ENCODE measurements at regions not wholly inside any gene's neighbourhood (a gene's known extent, or its start where the extent isn't known, plus 50 kb on each side); places are given as distances from the start of the nearest gene placed in this dataset.

GRCh38 chr3:72212396-72212795, 427.4 kb upstream of the PROK2 start:
- no peaks in the 10 kb centered on the region for H3K9me3 ChIP-seq
- TF ChIP-seq, protein P1, sequence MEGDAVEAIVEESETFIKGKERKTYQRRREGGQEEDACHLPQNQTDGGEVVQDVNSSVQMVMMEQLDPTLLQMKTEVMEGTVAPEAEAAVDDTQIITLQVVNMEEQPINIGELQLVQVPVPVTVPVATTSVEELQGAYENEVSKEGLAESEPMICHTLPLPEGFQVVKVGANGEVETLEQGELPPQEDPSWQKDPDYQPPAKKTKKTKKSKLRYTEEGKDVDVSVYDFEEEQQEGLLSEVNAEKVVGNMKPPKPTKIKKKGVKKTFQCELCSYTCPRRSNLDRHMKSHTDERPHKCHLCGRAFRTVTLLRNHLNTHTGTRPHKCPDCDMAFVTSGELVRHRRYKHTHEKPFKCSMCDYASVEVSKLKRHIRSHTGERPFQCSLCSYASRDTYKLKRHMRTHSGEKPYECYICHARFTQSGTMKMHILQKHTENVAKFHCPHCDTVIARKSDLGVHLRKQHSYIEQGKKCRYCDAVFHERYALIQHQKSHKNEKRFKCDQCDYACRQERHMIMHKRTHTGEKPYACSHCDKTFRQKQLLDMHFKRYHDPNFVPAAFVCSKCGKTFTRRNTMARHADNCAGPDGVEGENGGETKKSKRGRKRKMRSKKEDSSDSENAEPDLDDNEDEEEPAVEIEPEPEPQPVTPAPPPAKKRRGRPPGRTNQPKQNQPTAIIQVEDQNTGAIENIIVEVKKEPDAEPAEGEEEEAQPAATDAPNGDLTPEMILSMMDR (IDR thresholded peaks at IDR 0.05 in 4 of 5, conservative IDR thresholded peaks at IDR 0.05 in 1 of 5), result no peak
- TF ChIP-seq POLR2A (IDR thresholded peaks at IDR 0.05), result no peak

GRCh38 chr3:72210261-72210660, 425.3 kb upstream of the PROK2 start:
- intact Hi-C loops (cut with DNase I; ENCODE audit: low total_unique reads), result no loop called here

More at GRCh38 chr3:72212396-72212795, 427.4 kb upstream of the PROK2 start:
- intact Hi-C loops (cut with DNase I; ENCODE audit: low total_unique reads), result no loop called here
- DNase-seq (no peak), ATAC-seq (no peak)
- H3K4me3 ChIP-seq, result no peak overlapping the region
- no peaks in the 10 kb centered on the region for H3K4me1 ChIP-seq
- no peak overlapping the region for H3K27ac ChIP-seq
- in situ Hi-C loops (cut with MboI; ENCODE audit: low sequenced_read_pairs in 4 of 4), result no loop called here
- H3K36me3 ChIP-seq, result no peaks in the 10 kb centered on the region
- no peaks in the 10 kb centered on the region for H3K27me3 ChIP-seq

GRCh38 chr3:72205297-72205826, 420.4 kb upstream of the PROK2 start:
- Histone ChIP-seq H3K36me3 (no peaks in the 10 kb centered on the region), H3K4me1 (no peaks in the 10 kb centered on the region), H3K4me3 (no peak overlapping the region), H3K27ac (no peak overlapping the region), H3K27me3 (no peaks in the 10 kb centered on the region), H3K9me3 (peaks cover 0 to 4% (median 0%) of the 10 kb centered on the region in 3 donors)
- intact Hi-C loops (cut with DNase I; ENCODE audit: low total_unique reads) (no loop called here), in situ Hi-C loops (cut with MboI; ENCODE audit: low sequenced_read_pairs in 4 of 4) (no loop called here)
- no peak for DNase-seq
- TF ChIP-seq, protein P1 (IDR thresholded peaks at IDR 0.05 in 4 of 5, conservative IDR thresholded peaks at IDR 0.05 in 1 of 5), result no peak
- ATAC-seq, result no peak

More at GRCh38 chr3:72210261-72210660, 425.3 kb upstream of the PROK2 start:
- H3K27ac ChIP-seq, result no peak overlapping the region
- H3K4me3 ChIP-seq, result no peak overlapping the region
- DNase-seq (no peak), ATAC-seq (no peak)
- in situ Hi-C loops (cut with MboI; ENCODE audit: low sequenced_read_pairs in 4 of 4), result no loop called here
- no peak for TF ChIP-seq POLR2A (IDR thresholded peaks at IDR 0.05)
- TF ChIP-seq, protein P1 (IDR thresholded peaks at IDR 0.05 in 4 of 5, conservative IDR thresholded peaks at IDR 0.05 in 1 of 5), result no peak
- H3K27me3 ChIP-seq, result no peaks in the 10 kb centered on the region
- no peaks in the 10 kb centered on the region for H3K4me1 ChIP-seq
- H3K36me3 ChIP-seq, result no peaks in the 10 kb centered on the region
- no peaks in the 10 kb centered on the region for H3K9me3 ChIP-seq

GRCh38 chr3:72204452-72204851, 419.5 kb upstream of the PROK2 start:
- in situ Hi-C loops (cut with MboI; ENCODE audit: low sequenced_read_pairs in 4 of 4), result no loop called here

More at GRCh38 chr3:72204452-72204851, 419.5 kb upstream of the PROK2 start:
- H3K4me1 ChIP-seq, result no peaks in the 10 kb centered on the region
- no peaks in the 10 kb centered on the region for H3K27me3 ChIP-seq
- no peak for DNase-seq
- intact Hi-C loops (cut with DNase I; ENCODE audit: low total_unique reads), result no loop called here
- no peak overlapping the region for H3K4me3 ChIP-seq
- TF ChIP-seq, protein P1 (IDR thresholded peaks at IDR 0.05 in 4 of 5, conservative IDR thresholded peaks at IDR 0.05 in 1 of 5), result no peak
- TF ChIP-seq POLR2A (IDR thresholded peaks at IDR 0.05), result no peak
- H3K9me3 ChIP-seq, result peaks cover 0 to 7% (median 0%) of the 10 kb centered on the region in 3 donors
- no peak overlapping the region for H3K27ac ChIP-seq
- ATAC-seq, result no peak
- no peaks in the 10 kb centered on the region for H3K36me3 ChIP-seq

All from gastrocnemius medialis (tissue), 4 donors.